OCI-LY3 (cell line): ENCODE measurements at regions not wholly inside any gene's neighbourhood (a gene's known extent, or its start where the extent isn't known, plus 50 kb on each side); places are given as distances from the start of the nearest gene placed in this dataset.

ENCODE experiments used
- H2AFZ ChIP-seq: fragments of 200-600, 300-600 bp; shearing (Covaris generic); 2 replicates; pipeline ENCODE4 v1.6.0; 2014; ENCODE audit warnings: antibody characterized with exemption, low read depth, low read length
- H3K27ac ChIP-seq: fragments of 200-600, 300-600 bp; sonication (generic); 2 replicates; pipeline ENCODE4 v1.5.1; 2014; ENCODE audit warnings: mild to moderate bottlenecking, low read length, moderate library complexity, mixed read lengths
- H3K27me3 ChIP-seq: fragments of 200-600, 300-600 bp; sonication (generic); 2 replicates; pipeline ENCODE4 v1.6.1; 2014; ENCODE audit warnings: low read depth, low read length, mixed read lengths
- H3K36me3 ChIP-seq: fragments of 200-600, 300-600 bp; sonication (generic); replicated peaks from 2 replicates; pipeline ENCODE3; 2014; ENCODE audit warnings: low read depth, low read length, mixed read lengths
- H3K4me1 ChIP-seq: fragments of 300-600, 200-600 bp; sonication (generic); 2 replicates; pipeline ENCODE4 v1.6.1; 2014; ENCODE audit warnings: low read length, mixed read lengths
- H3K4me2 ChIP-seq: fragments of 200-600, 300-600 bp; sonication (generic); 2 replicates; pipeline ENCODE4 v1.6.1; 2014; ENCODE audit warnings: low read length, mixed read lengths
- H3K4me3 ChIP-seq: fragments of 300-600, 200-600 bp; sonication (generic); 2 replicates; pipeline ENCODE4 v1.5.1; 2014; ENCODE audit warnings: antibody characterized with exemption, mild to moderate bottlenecking, low read length, moderate library complexity
- H3K79me2 ChIP-seq: fragments of 300-600, 200-600 bp; shearing (Covaris generic); 2 replicates; pipeline ENCODE4 v1.6.1; 2014; ENCODE audit warnings: mild to moderate bottlenecking, low read length, mixed read lengths
- H3K9ac ChIP-seq: fragments of 300-600, 200-600 bp; shearing (Covaris generic); 2 replicates; pipeline ENCODE4 v1.6.0; 2014; ENCODE audit warnings: mild to moderate bottlenecking, low read length, moderate library complexity
- H3K9me3 ChIP-seq: fragments of 200-600, 300-600 bp; shearing (Covaris generic); 2 replicates; pipeline ENCODE4 v1.6.1; 2014; ENCODE audit warnings: low read length, mixed read lengths; ENCODE audit not compliant: insufficient read depth
- H4K20me1 ChIP-seq: fragments of 200-600, 300-600 bp; sonication (generic); 2 replicates; pipeline ENCODE4 v1.6.1; 2016; ENCODE audit warnings: low read length, mixed read lengths; ENCODE audit not compliant: insufficient read depth
- EZH2phosphoT487 ChIP-seq: fragments of 200-600 bp; shearing (Covaris generic); IDR thresholded peaks from 2 replicates; pipeline ENCODE4 v1.6.1; 2018; ENCODE audit warnings: antibody characterized with exemption, mixed run types, low read depth
- TF ChIP-seq, protein P1 (sequence below): fragments of 200-600, 300-600 bp; sonication (generic); IDR thresholded peaks from 2 replicates; pipeline ENCODE4 v1.5.1; 2014; ENCODE audit warnings: antibody characterized with exemption, low read length, low read depth

DNA sequence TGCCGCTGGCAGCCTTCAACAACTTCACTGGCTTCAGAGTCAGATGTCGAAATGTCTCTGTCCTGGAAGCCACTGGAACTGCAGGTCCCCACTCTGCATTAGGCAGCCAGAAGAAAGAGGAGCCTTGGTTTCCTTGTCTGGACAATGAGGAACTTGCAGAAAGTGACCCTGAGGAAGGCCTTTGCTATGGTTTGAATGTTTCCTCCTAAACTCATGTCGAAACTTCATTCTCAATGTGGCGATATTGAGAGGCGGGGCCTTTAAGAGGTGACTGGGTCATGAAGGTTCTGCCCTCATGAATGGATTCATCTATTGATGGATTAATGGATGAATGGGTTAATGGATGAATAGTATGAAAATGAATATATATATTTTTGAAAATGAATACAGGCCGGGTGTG, 61.6 kb upstream of the GPR26 start:
- H3K4me1 ChIP-seq = no peaks in the 10 kb centered on the region
- no peak overlapping the region for H3K27ac ChIP-seq
- no peaks in the 10 kb centered on the region for H3K27me3 ChIP-seq
- TF ChIP-seq, protein P1, sequence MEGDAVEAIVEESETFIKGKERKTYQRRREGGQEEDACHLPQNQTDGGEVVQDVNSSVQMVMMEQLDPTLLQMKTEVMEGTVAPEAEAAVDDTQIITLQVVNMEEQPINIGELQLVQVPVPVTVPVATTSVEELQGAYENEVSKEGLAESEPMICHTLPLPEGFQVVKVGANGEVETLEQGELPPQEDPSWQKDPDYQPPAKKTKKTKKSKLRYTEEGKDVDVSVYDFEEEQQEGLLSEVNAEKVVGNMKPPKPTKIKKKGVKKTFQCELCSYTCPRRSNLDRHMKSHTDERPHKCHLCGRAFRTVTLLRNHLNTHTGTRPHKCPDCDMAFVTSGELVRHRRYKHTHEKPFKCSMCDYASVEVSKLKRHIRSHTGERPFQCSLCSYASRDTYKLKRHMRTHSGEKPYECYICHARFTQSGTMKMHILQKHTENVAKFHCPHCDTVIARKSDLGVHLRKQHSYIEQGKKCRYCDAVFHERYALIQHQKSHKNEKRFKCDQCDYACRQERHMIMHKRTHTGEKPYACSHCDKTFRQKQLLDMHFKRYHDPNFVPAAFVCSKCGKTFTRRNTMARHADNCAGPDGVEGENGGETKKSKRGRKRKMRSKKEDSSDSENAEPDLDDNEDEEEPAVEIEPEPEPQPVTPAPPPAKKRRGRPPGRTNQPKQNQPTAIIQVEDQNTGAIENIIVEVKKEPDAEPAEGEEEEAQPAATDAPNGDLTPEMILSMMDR = no peak
- TF ChIP-seq EZH2phosphoT487 = no peak
- no peak overlapping the region for H2AFZ ChIP-seq
- H3K4me3 ChIP-seq = no peak overlapping the region
- H3K9ac ChIP-seq = no peak overlapping the region
- no peak overlapping the region for H3K4me2 ChIP-seq
- H3K9me3 ChIP-seq = no peaks in the 10 kb centered on the region
- H3K79me2 ChIP-seq = no peaks in the 10 kb centered on the region
- no peaks in the 10 kb centered on the region for H4K20me1 ChIP-seq
- no peaks in the 10 kb centered on the region for H3K36me3 ChIP-seq

DNA sequence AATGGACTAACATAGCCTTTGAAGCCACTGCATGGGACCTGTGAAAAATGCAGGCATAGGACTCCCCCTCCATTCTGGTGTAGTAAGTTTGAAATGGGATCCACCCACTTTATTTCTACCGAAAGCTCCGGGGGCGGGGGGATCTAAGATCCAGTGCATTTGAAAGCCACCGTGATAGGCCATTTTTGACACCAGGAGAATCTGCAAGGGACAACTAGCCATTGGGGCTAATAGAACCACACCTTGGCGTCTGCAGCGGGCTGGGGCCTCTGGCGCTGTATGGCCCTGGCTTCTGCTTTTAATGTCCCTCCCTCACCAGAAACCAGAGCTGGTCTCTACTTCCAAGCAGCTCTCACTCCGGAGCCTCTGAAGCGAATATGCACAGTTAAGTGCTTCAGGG, 60.1 kb upstream of the GPR26 start:
- Histone ChIP-seq H4K20me1 (no peaks in the 10 kb centered on the region), H3K4me3 (no peak overlapping the region), H2AFZ (no peak overlapping the region), H3K4me1 (no peaks in the 10 kb centered on the region), H3K4me2 (no peak overlapping the region), H3K79me2 (no peaks in the 10 kb centered on the region), H3K27ac (no peak overlapping the region), H3K27me3 (no peaks in the 10 kb centered on the region), H3K9ac (no peak overlapping the region), H3K9me3 (no peaks in the 10 kb centered on the region), H3K36me3 (no peaks in the 10 kb centered on the region)
- no peak for TF ChIP-seq EZH2phosphoT487
- TF ChIP-seq, protein P1 = no peak

DNA sequence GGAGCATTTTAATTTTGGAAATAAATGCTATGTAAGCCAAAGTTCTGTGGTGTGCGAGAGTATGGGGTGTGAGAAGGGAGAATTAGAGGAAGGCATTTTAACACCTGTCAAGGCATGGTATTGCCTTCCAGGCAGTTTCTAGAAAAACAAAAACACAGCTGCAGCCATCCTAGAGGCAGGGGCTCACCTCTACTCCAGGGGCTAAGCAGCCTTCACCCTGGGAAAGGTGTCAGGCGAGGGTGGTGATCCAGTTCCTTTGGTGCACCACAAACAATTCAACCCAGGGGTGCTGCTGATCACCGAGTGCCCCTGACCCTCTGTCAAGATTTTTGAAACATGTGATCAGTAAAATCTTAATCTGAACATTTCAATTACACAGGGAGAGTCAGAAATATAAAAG, 59.2 kb upstream of the GPR26 start:
- no peak overlapping the region for H3K4me3 ChIP-seq

DNA sequence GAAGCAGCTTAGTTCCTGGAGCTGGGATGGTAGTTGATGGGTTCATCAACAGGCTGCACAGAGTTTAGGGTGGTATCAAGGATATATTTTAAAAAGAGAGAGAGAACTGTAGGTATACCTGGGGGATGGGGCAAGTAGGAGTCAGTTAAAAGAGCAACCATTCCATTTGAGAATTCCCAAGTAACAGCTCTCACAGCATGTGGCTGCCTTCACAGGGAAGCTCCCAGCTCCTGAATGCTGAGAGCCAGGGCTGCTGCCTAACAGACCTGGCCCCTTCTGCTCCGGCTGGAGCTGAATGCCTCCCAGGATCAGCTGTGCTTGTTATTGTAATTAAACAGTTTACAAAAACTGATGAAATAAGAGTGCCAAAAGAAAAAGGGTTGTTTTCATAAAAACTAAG, 58.8 kb upstream of the GPR26 start:
- no peaks in the 10 kb centered on the region for H3K36me3 ChIP-seq
- H3K4me3 ChIP-seq = no peak overlapping the region
- no peak for TF ChIP-seq EZH2phosphoT487
- TF ChIP-seq, protein P1 = no peak
- no peak overlapping the region for H3K9ac ChIP-seq
- no peaks in the 10 kb centered on the region for H3K4me1 ChIP-seq
- H4K20me1 ChIP-seq = no peaks in the 10 kb centered on the region
- H2AFZ ChIP-seq = no peak overlapping the region
- H3K27me3 ChIP-seq = no peaks in the 10 kb centered on the region
- H3K4me2 ChIP-seq = no peak overlapping the region
- H3K9me3 ChIP-seq = no peaks in the 10 kb centered on the region
- H3K79me2 ChIP-seq = no peaks in the 10 kb centered on the region
- no peak overlapping the region for H3K27ac ChIP-seq

More for the DNA sequence above, 59.2 kb upstream of the GPR26 start:
- Histone ChIP-seq H3K9me3 (no peaks in the 10 kb centered on the region), H3K27ac (no peak overlapping the region), H3K79me2 (no peaks in the 10 kb centered on the region), H2AFZ (no peak overlapping the region), H3K9ac (no peak overlapping the region), H3K27me3 (no peaks in the 10 kb centered on the region), H4K20me1 (no peaks in the 10 kb centered on the region), H3K4me1 (no peaks in the 10 kb centered on the region), H3K36me3 (no peaks in the 10 kb centered on the region), H3K4me2 (no peak overlapping the region)
- no peak for TF ChIP-seq EZH2phosphoT487
- TF ChIP-seq, protein P1 = no peak
